ENCODE measurements at regions not wholly inside any gene's neighbourhood (a gene's known extent, or its start where the extent isn't known, plus 50 kb on each side); places are given as distances from the start of the nearest gene placed in this dataset.

- Mint-ChIP-seq H3K4me1 (no peaks in the 10 kb centered on the region), H3K27me3 (peaks cover 4% of the 10 kb centered on the region), H3K27ac (no peak overlapping the region), H3K9me3 (ENCODE audit: low read depth) (no peaks in the 10 kb centered on the region), H3K36me3 (no peaks in the 10 kb centered on the region), H3K4me3 (no peak overlapping the region)
- DNase-seq (no peak), ATAC-seq (no peak)
- CTCF ChIA-PET: no interaction called here
Measured at GRCh38 chr1:207227131-207227630, 94.3 kb upstream of the CD55 start.

DNA sequence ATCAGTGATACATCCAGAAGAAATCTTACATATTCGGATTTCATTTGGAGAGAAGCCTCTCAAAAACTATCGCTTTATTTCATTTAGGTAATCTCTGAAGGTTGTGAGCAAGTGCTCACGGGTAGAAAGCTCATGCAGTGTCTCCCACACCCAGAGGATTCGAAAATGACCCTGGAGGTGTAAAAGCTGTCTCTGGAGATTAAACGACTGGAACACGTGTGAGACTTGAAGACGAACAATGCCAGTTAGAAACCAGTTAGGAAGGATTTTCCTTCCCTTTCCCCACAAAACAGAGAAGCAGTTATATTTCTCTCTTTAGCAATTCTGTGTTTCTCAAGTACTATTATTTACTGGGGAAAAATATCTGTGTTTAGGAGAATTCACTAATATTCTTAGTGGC is 92.5 kb upstream of the CD55 start:
- H3K4me3 Mint-ChIP-seq: no peak overlapping the region
- no peak for DNase-seq
- H3K36me3 Mint-ChIP-seq: no peaks in the 10 kb centered on the region
- CTCF ChIA-PET: interaction anchor here (1.0 kb wide), 1 partner anchor 176 kb away, joined by 3 read pairs; no protein-coding TSS in a partner anchor
- H3K27me3 Mint-ChIP-seq: peaks cover 4% of the 10 kb centered on the region
- no peaks in the 10 kb centered on the region for H3K9me3 Mint-ChIP-seq (ENCODE audit: low read depth)
- H3K27ac Mint-ChIP-seq: no peak overlapping the region
- ATAC-seq: no peak
- H3K4me1 Mint-ChIP-seq: no peaks in the 10 kb centered on the region

DNA sequence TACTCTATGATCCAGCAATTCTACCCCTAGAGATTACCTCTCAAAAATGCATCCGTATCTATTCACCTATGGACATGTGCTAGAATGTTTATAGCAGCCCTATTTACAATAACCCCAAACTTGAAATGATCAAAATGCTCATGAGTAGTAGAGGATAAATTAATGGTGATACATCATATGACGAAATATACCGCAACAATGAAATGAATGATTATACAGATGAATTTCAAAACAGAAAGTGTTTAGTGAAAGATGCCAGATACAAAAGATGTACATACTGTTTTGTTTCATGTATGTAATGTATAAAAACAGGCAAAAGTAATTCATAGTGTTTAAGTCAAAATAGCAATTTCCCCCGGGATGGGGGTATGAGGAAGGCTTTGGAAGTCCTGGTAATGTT is 91.0 kb upstream of the CD55 start:
- Mint-ChIP-seq H3K36me3 (no peaks in the 10 kb centered on the region), H3K4me1 (no peaks in the 10 kb centered on the region), H3K27me3 (peaks cover 4% of the 10 kb centered on the region), H3K9me3 (ENCODE audit: low read depth) (peaks cover 1% of the 10 kb centered on the region), H3K4me3 (no peak overlapping the region), H3K27ac (no peak overlapping the region)
- DNase-seq (no peak), ATAC-seq (no peak)
- CTCF ChIA-PET: no interaction called here

GRCh38 chr1:207234690-207235089 is 86.8 kb upstream of the CD55 start:
- Mint-ChIP-seq H3K4me1 (no peaks in the 10 kb centered on the region), H3K27ac (no peak overlapping the region), H3K9me3 (ENCODE audit: low read depth) (peaks cover 3% of the 10 kb centered on the region), H3K4me3 (no peak overlapping the region), H3K36me3 (peaks cover 2% of the 10 kb centered on the region), H3K27me3 (peaks cover 14% of the 10 kb centered on the region)
- DNase-seq (no peak), ATAC-seq (no peak)
- CTCF ChIA-PET: no interaction called here

- H3K27ac Mint-ChIP-seq: no peak overlapping the region
- peaks cover 3% of the 10 kb centered on the region for H3K9me3 Mint-ChIP-seq (ENCODE audit: low read depth)
- H3K36me3 Mint-ChIP-seq: peaks cover 2% of the 10 kb centered on the region
- H3K4me1 Mint-ChIP-seq: no peaks in the 10 kb centered on the region
- no peak overlapping the region for H3K4me3 Mint-ChIP-seq
- CTCF ChIA-PET: no interaction called here
- DNase-seq: no peak
- no peak for ATAC-seq
- H3K27me3 Mint-ChIP-seq: peaks cover 12% of the 10 kb centered on the region
Measured at GRCh38 chr1:207239874-207240273, 81.6 kb upstream of the CD55 start.

DNA sequence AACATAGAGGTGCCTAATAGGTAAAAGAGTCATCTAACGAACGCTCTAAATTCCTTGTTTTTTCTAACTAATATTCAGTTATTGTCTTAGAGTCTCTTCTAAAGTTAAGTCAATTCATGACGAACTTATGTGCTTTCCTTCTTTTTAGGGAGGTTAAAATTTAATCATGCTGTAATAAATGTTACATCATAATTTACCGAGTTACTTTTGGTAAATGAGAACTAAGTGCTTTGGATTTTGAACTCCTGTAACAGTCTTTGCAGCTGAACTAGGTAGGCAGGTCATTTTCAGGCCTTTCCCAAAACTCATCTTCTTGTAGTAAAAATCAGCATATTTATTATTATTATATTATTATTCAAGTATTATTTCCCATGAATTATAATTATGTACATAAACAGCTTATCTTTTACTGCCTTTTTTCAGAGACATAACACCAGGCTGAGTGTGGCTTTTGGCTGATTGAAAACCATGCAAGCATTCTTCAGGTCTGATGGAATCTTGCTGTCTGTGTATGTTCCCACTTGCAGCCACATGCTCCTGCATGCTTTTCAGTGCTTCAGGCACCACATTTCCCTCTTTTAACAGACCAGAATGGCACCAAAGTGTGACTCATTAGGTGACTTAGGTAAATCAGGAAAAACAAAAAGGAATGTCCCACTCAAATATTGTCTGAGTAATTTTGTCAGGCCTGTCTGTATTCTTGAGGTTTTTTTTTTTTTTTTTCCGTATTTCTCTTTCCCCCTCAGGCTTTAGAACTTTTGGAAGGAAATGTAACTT is 81.0 kb upstream of the CD55 start:
- Mint-ChIP-seq H3K4me1 (no peaks in the 10 kb centered on the region), H3K27me3 (peaks cover 14% of the 10 kb centered on the region), H3K27ac (no peak overlapping the region), H3K36me3 (peaks cover under 1% of the 10 kb centered on the region), H3K9me3 (ENCODE audit: low read depth) (peaks cover under 1% of the 10 kb centered on the region), H3K4me3 (no peak overlapping the region)
- DNase-seq (no peak), ATAC-seq (no peak)
- CTCF ChIA-PET: no interaction called here

DNA sequence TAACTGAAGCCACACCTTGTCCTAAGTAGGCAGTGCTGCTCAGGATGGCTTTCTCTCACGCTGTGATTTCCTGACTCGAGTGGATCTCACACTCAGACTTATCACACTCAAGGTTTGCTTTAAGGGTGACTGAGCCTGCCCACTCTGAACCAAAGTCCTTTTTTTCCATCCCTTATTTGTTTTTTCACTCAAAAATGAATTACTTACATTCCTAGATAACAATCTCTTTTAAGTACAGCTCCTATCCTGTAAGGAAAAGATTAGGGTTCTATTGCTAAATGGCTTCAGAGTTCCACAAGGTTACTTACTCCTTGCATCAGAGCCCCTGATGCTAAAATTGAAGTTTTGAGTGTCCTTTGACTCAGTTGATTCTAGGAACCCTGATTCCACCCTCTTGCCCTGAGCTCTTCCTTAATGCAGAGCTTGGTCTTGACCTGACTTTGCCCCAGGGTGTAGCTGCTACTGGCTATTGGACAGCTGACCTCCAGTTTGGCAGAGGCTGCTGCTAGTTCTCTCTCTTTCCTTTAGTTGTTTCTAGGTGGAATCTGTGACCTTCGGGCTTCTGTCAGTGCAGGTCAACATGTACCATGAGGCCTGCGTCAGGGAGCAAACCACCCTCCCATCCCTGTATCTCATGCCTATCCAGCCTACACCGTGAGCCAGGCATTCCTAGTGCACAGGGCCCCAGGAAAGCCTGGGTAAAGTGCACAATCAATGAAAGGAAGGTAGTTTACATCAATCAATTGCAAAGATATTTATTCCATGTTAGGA is 80.1 kb upstream of the CD55 start:
- H3K36me3 Mint-ChIP-seq: no peaks in the 10 kb centered on the region
- H3K27ac Mint-ChIP-seq: no peak overlapping the region
- no peaks in the 10 kb centered on the region for H3K4me1 Mint-ChIP-seq
- H3K4me3 Mint-ChIP-seq: no peak overlapping the region
- no peaks in the 10 kb centered on the region for H3K9me3 Mint-ChIP-seq (ENCODE audit: low read depth)
- peaks cover 14% of the 10 kb centered on the region for H3K27me3 Mint-ChIP-seq
- DNase-seq (no peak), ATAC-seq (no peak)
- CTCF ChIA-PET: no interaction called here

- H3K27me3 Mint-ChIP-seq: peaks cover 7% of the 10 kb centered on the region
- CTCF ChIA-PET: no interaction called here
- H3K27ac Mint-ChIP-seq: no peak overlapping the region
- peaks cover 2% of the 10 kb centered on the region for H3K4me1 Mint-ChIP-seq
- H3K36me3 Mint-ChIP-seq: no peaks in the 10 kb centered on the region
- no peak overlapping the region for H3K4me3 Mint-ChIP-seq
- H3K9me3 Mint-ChIP-seq (ENCODE audit: low read depth): no peaks in the 10 kb centered on the region
- DNase-seq (no peak), ATAC-seq (no peak)
Measured at GRCh38 chr1:207243442-207244408, 77.8 kb upstream of the CD55 start.

DNA sequence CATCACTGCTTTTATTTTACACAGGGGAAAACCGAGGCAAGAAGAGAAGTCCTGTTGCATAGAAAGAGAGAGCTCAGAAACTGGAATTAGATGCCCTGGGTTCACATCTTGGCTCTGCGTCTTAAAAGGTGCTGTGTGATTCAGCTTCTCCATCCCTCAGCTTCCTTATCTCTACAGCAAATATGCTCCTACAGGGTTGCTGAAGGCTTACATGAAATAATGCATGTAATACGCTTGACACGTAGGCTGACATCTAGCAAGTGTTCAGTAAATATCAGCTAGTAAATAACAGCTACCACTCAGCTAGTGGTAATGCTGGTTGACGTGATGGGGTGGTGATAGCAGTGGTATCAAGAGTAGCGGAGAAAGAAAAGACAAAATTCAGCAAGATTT is 77.1 kb upstream of the CD55 start:
- H3K4me3 Mint-ChIP-seq: no peak overlapping the region
- no peaks in the 10 kb centered on the region for H3K36me3 Mint-ChIP-seq
- H3K27me3 Mint-ChIP-seq: peaks cover 2% of the 10 kb centered on the region
- no peak for ATAC-seq
- no peaks in the 10 kb centered on the region for H3K9me3 Mint-ChIP-seq (ENCODE audit: low read depth)
- DNase-seq: no peak
- no peak overlapping the region for H3K27ac Mint-ChIP-seq
- H3K4me1 Mint-ChIP-seq: peaks cover 2% of the 10 kb centered on the region
- CTCF ChIA-PET: no interaction called here

GRCh38 chr1:207245124-207245523 is 76.4 kb upstream of the CD55 start:
- H3K27ac Mint-ChIP-seq: no peak overlapping the region
- DNase-seq: no peak
- H3K4me1 Mint-ChIP-seq: peaks cover 2% of the 10 kb centered on the region
- H3K36me3 Mint-ChIP-seq: no peaks in the 10 kb centered on the region
- H3K27me3 Mint-ChIP-seq: peaks cover 2% of the 10 kb centered on the region
- no peak for ATAC-seq
- no peak overlapping the region for H3K4me3 Mint-ChIP-seq
- CTCF ChIA-PET: no interaction called here
- no peaks in the 10 kb centered on the region for H3K9me3 Mint-ChIP-seq (ENCODE audit: low read depth)

GRCh38 chr1:207248544-207249198 is 72.8 kb upstream of the CD55 start:
- Mint-ChIP-seq H3K36me3 (no peaks in the 10 kb centered on the region), H3K4me3 (no peak overlapping the region), H3K9me3 (ENCODE audit: low read depth) (no peaks in the 10 kb centered on the region), H3K27ac (no peak overlapping the region), H3K27me3 (peaks cover 2% of the 10 kb centered on the region), H3K4me1 (peaks cover 2% of the 10 kb centered on the region)
- no peak for DNase-seq
- CTCF ChIA-PET: no interaction called here
- ATAC-seq: no peak

- H3K4me1 Mint-ChIP-seq: peaks cover 2% of the 10 kb centered on the region
- peaks cover 2% of the 10 kb centered on the region for H3K9me3 Mint-ChIP-seq (ENCODE audit: low read depth)
- DNase-seq: no peak
- no peak overlapping the region for H3K27ac Mint-ChIP-seq
- no peak overlapping the region for H3K4me3 Mint-ChIP-seq
- CTCF ChIA-PET: no interaction called here
- H3K36me3 Mint-ChIP-seq: peaks cover 6% of the 10 kb centered on the region
- no peak for ATAC-seq
- H3K27me3 Mint-ChIP-seq: peaks cover 1% of the 10 kb centered on the region
Measured at GRCh38 chr1:207250431-207250830, 71.0 kb upstream of the CD55 start.

DNA sequence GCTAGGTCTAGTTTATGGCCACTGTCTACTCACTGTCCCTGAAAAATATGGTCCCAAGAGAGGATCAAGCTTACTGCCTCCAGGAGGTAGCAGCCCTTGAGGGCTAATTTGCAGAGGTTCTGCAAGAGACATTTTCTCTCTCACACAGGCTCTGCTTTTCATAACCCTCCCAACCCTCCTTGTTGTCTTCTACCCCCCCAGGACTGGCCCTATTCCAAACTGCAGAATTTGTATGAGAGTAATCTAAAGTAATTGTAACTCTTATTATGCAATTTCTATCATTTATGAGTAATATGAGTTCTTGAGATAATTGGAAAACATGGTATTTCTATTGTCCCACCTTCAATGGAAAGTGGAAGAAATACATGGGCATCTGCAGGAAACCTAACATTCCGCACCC is 70.4 kb upstream of the CD55 start:
- H3K4me1 Mint-ChIP-seq: peaks cover 2% of the 10 kb centered on the region
- CTCF ChIA-PET: no interaction called here
- H3K36me3 Mint-ChIP-seq: peaks cover 7% of the 10 kb centered on the region
- peaks cover 2% of the 10 kb centered on the region for H3K9me3 Mint-ChIP-seq (ENCODE audit: low read depth)
- DNase-seq (no peak), ATAC-seq (no peak)
- no peak overlapping the region for H3K4me3 Mint-ChIP-seq
- H3K27ac Mint-ChIP-seq: no peak overlapping the region
- H3K27me3 Mint-ChIP-seq: no peaks in the 10 kb centered on the region
